ENCODE measurements at regions not wholly inside any gene's neighbourhood (a gene's known extent, or its start where the extent isn't known, plus 50 kb on each side); places are given as distances from the start of the nearest gene placed in this dataset.

DNA sequence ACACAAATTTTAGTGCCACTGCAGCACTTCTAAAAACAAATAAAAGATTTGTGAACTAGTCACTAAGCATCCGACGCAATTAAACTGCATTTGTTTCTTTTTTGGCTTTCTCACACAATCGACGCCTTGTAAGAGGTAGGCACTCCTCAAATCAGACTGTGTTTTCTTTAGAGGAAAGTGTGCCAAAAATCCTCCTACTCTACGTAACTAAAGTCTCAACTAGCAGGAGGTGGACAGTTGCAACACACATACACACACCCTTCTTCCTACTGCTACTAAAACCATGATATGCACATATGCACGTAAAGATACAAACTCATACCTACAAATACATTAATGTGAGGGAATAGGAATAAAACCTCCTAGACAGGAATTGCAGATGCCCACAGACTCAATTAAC lies 844.7 kb upstream of the SOX9 start:
- no peak for DNase-seq (ENCODE audit: low spot score)
- intact Hi-C loops (cut with DNase I): no loop called here

DNA sequence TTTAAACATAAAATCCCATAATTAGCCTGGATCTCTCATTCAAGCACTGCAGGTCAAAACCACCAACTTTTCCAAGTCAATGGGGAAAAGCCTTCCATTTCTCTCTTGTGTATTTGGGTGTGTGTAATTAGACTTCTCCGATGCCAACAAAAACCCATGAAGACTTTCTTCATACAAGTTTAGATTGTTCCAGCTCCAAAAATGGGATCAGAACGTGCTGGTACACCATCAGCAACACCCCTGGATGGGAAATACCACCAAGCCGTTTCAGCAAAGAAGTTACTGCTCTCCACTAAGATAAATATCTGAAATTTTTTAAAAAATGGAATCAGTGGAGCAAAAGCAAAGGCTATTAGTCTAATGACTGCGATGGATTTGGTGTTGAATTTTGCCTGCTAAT lies 837.3 kb upstream of the SOX9 start:
- intact Hi-C loops (cut with DNase I): no loop called here
- DNase-seq (ENCODE audit: low spot score): no peak

GRCh38 chr17:71284032-71284755 lies 836.6 kb upstream of the SOX9 start:
- no peak for DNase-seq (ENCODE audit: low spot score)
- intact Hi-C loops (cut with DNase I): no loop called here

GRCh38 chr17:71286625-71287024 lies 834.2 kb upstream of the SOX9 start:
- intact Hi-C loops (cut with DNase I): no loop called here
- DNase-seq (ENCODE audit: low spot score): no peak

- DNase-seq (ENCODE audit: low spot score): no peak
- intact Hi-C loops (cut with DNase I): no loop called here
Observed at GRCh38 chr17:71287071-71287823, 833.6 kb upstream of the SOX9 start.

DNA sequence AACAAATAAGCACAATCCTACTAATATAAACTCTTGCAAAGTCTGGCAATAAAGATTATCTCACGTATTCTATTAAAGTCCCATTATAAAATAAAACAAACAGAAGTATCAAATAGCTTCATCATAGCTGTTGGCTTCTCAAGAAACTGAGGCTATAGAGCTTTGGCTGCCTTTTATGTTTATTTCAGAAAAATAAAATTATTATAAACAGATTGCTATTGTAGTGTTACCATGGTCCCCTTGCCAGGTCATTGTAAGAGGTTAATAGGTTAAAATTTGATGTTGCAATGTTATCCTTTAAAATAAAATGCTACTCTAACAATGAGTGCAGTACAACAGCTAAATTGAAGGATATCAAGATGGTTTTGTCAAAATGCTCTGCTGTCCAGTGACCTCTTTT lies 828.8 kb upstream of the SOX9 start:
- DNase-seq (ENCODE audit: low spot score): no peak
- intact Hi-C loops (cut with DNase I): no loop called here

DNA sequence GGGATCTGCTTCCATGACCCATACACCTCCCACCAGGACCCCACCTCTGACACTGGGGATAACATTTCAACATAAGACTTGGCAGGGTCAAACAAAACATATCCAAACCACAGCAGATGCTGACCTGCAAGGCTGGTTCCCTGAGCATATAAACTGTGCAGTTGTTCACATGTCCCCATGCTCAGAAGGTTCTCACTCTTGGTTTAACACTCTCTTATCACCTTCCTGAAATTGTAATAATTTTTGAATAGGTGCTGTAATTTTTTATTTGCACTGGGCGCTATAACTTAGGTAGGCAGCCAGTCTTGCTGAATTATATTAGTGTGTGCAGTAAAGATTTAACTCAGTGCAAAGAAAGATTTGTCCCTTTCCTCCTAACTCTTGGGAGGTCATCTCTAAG lies 824.8 kb upstream of the SOX9 start:
- DNase-seq (ENCODE audit: low spot score): no peak
- intact Hi-C loops (cut with DNase I): no loop called here

GRCh38 chr17:71301063-71301462 lies 819.8 kb upstream of the SOX9 start:
- DNase-seq (ENCODE audit: low spot score): no peak
- intact Hi-C loops (cut with DNase I): no loop called here

GRCh38 chr17:71302721-71303549 lies 817.9 kb upstream of the SOX9 start:
- DNase-seq (ENCODE audit: low spot score): no peak

GRCh38 chr17:71304498-71305158 lies 816.2 kb upstream of the SOX9 start:
- intact Hi-C loops (cut with DNase I): no loop called here
- no peak for DNase-seq (ENCODE audit: low spot score)

More at GRCh38 chr17:71302721-71303549, 817.9 kb upstream of the SOX9 start:
- intact Hi-C loops (cut with DNase I): no loop called here

DNA sequence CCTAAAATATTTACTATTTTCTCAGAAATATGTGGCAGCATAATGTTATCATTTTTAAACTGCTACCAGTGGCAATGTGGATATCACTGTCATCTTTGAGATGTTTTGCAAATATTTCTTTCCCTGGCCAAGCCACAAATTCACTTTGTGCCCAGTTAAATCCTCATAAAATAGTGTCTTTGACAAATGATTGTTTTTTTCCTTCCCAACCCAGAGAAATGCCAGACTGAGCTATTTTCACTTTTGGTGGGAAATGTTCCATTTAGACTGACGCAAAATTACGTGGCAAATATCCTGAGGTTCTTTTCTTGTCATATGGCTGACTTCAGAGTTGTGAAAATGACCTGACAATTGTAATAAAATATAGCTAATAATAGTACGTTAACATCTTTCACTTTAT lies 807.0 kb upstream of the SOX9 start:
- DNase-seq (ENCODE audit: low spot score): no peak
- intact Hi-C loops (cut with DNase I): no loop called here

DNA sequence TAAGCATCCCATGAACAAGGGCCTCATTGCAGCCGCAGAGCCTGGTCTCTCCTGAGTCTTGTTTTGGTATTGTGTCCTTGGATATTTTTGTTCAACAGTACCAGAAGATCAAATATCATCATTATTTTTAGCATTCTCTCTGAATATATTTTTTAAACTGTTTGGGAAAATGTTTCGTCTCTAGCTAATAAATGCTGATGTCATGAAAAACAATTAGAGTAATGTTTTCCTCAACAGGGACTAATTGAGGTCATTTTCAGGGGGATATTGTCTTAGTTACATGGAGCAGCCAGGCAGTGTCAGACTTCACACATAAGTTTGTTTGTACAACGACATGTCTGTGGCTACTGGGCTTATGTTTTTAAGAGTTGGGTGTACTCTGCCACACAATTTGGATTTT lies 805.3 kb upstream of the SOX9 start:
- intact Hi-C loops (cut with DNase I): no loop called here
- DNase-seq (ENCODE audit: low spot score): no peak

GRCh38 chr17:71316176-71316897 lies 804.5 kb upstream of the SOX9 start:
- intact Hi-C loops (cut with DNase I): no loop called here
- DNase-seq (ENCODE audit: low spot score): no peak

DNA sequence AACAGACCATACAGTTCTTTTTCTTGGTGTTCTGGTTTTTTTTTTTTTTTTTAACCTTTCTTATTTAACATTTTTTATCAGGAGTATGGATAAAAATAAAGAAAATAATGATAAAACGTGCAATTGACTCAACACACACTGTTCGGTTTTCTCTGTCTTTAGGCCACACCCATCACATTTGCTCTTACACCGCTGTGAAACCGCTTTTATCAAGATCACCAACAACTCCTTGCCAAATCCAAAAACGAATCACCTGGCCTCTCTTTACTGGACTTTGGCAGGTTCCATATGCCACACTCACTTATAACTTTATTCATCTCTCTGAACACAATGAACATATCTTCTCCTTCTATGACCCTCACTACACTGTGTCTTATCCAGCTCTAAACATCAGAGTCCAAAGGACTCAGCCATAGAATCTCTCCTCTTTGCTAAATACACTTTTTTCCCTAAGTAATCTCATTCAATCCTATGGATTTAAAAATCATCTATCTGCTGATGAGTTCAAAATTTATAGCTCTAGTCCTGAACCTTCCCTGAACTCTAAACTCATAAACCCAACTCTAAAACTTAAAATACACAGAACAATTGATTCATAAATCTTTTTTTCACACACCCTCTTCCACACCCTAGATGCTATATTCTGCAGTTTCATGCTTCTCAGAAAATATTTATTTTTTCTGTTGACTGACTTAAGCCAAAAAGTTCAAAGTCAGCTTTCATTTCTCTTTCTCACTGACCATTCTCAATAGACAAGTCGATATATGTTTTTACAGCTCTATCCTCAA lies 800.6 kb upstream of the SOX9 start:
- intact Hi-C loops (cut with DNase I): no loop called here
- no peak for DNase-seq (ENCODE audit: low spot score)

DNA sequence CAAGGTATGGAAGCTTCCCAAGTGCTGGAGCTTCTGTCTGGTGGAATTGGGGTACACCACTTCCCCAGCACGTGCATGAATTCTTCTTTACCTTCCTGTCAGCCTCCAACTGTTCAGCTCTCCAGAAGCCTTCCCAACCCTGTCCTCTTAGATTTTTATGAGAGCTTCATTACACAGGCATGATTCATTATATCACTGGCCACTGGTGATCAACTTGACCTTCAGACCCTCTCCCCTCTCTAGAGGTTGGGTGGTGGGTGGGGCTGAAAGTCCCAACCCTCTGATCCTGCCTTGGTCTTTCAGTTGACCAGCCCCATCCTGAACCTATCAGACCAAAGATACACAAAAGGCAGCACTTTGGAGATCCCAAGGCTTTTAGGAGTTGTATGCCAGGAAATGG lies 795.7 kb upstream of the SOX9 start:
- intact Hi-C loops (cut with DNase I): no loop called here
- no peak for DNase-seq (ENCODE audit: low spot score)

GRCh38 chr17:71325886-71326285 lies 794.9 kb upstream of the SOX9 start:
- no peak for DNase-seq (ENCODE audit: low spot score)
- intact Hi-C loops (cut with DNase I): no loop called here

- no peak for DNase-seq (ENCODE audit: low spot score)
- intact Hi-C loops (cut with DNase I): no loop called here
Observed at GRCh38 chr17:71327376-71328059, 793.3 kb upstream of the SOX9 start.

Data from posterior vena cava (tissue), 2 donors.